PC-3 (cell line): ENCODE measurements at regions not wholly inside any gene's neighbourhood (a gene's known extent, or its start where the extent isn't known, plus 50 kb on each side); places are given as distances from the start of the nearest gene placed in this dataset.

Experiments
- EZH2 ChIP-seq: fragments of 300-600 bp; sonication (generic); IDR thresholded peaks from one replicate; pipeline ENCODE4 v1.6.1; 2017; ENCODE audit warnings: antibody characterized with exemption, mild to moderate bottlenecking, low read length; ENCODE audit not compliant: unreplicated experiment
- EZH2phosphoT487 ChIP-seq: fragments of 300-600 bp; sonication (generic); IDR thresholded peaks from 2 replicates; pipeline ENCODE4 v1.6.1; 2018; ENCODE audit warnings: mild to moderate bottlenecking, antibody characterized with exemption, low read length, borderline replicate concordance
- TF ChIP-seq, protein P1 (sequence below): fragments of 300-600 bp; sonication (generic); conservative IDR thresholded peaks from 2 replicates; pipeline ENCODE4 v1.5.1; 2017; ENCODE audit warnings: antibody characterized with exemption, low read depth, mild to moderate bottlenecking, low read length

- TF ChIP-seq, protein P1, sequence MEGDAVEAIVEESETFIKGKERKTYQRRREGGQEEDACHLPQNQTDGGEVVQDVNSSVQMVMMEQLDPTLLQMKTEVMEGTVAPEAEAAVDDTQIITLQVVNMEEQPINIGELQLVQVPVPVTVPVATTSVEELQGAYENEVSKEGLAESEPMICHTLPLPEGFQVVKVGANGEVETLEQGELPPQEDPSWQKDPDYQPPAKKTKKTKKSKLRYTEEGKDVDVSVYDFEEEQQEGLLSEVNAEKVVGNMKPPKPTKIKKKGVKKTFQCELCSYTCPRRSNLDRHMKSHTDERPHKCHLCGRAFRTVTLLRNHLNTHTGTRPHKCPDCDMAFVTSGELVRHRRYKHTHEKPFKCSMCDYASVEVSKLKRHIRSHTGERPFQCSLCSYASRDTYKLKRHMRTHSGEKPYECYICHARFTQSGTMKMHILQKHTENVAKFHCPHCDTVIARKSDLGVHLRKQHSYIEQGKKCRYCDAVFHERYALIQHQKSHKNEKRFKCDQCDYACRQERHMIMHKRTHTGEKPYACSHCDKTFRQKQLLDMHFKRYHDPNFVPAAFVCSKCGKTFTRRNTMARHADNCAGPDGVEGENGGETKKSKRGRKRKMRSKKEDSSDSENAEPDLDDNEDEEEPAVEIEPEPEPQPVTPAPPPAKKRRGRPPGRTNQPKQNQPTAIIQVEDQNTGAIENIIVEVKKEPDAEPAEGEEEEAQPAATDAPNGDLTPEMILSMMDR = no peak
- TF ChIP-seq EZH2phosphoT487 (no peak), EZH2 (no peak)
Measured at GRCh38 chr15:70271422-70272088, 173.8 kb upstream of the TLE3 start.
